Kidney tubule cell (primary cell): ENCODE measurements at regions not wholly inside any gene's neighbourhood (a gene's known extent, or its start where the extent isn't known, plus 50 kb on each side); places are given as distances from the start of the nearest gene placed in this dataset.

Experiments used
- DNase-seq: peaks from one replicate; pipeline ENCODE4 v3.0.0-alpha.2; 2018; ENCODE audit warnings: low spot score

DNA sequence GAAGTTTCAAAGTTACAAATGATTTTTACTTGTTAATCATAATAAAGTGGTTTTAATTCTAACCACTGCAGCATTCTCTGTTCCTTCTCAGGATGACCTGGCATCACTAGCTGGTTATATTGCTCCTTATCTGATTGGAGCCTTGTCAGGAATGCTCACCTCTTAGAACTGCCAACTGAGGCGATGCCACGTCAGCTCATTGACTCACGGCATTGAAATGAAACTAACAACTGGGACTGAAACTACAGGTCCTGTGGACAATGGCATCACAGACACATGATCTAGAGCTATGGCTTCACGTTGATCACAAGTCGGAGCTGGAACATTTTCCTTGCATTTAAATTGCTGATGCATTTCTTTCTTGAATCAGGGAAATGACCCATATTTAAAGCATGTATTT, 54.9 kb upstream of the MAP2 start:
- peak; percentile 98 for DNase-seq

DNA sequence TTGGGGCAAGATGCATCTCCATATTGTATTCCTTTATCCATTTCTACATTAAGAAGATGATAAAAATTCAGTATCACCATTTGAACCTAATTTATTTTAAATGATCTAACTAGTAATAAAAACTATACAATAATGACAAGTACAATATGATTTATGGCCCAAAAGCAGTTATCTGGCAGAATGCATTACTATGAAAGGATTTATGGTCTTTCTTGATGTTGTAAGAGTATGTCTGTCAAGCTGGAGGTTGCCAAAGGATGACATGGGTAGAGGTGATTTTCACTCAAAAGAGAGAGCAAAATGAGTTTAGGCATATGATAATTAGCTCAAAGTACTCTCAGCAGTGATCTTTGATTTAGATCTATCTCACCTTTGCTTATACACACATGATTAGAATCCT, 54.2 kb upstream of the MAP2 start:
- DNase-seq = no peak

DNA sequence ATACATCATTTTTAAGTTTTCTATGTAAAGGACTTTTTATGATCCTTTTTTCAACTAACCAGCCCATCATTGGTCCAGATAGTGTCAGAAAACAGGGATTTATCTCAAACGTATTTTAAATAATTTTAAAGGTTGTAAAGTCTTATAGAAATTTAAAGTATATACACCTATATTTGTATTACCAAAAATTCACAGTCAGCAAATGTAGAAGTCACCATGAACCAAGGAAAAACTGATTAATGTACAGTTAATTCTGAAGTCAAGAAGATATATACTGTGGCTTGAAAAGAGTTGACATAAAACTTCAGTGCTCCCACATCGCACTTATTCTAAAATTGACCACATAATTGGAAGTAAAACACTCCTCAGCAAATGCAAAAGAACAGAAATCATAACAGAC, 52.4 kb upstream of the MAP2 start:
- DNase-seq = no peak
